Tibial nerve (tissue), 4 donors: ENCODE measurements at regions not wholly inside any gene's neighbourhood (a gene's known extent, or its start where the extent isn't known, plus 50 kb on each side); places are given as distances from the start of the nearest gene placed in this dataset.

ENCODE experiments used
- EP300 ChIP-seq, 2 donors: sonication (generic); formaldehyde crosslinking; IDR thresholded peaks; one replicate each; pipeline ENCODE4 v1.6.1; 2017; ENCODE audit warnings: antibody characterized with exemption in 2 of 2, mild to moderate bottlenecking in 1 of 2
- POLR2A ChIP-seq, 2 donors: fragments of 450-650 bp; IDR thresholded peaks; one replicate each; pipeline ENCODE4 v1.6.1; 2017; ENCODE audit warnings: antibody characterized with exemption in 2 of 2, mild to moderate bottlenecking in 2 of 2, moderate library complexity in 2 of 2
- TF ChIP-seq, protein P1 (sequence below), 5 experiments: fragments of 200-600 bp in 3 of 5; fragments of 450-650 bp in 2 of 5; sonication (generic) in 3 of 5; IDR thresholded peaks; one replicate each; pipeline ENCODE4 v1.5.1; 2016 to 2019; ENCODE audit warnings: antibody characterized with exemption in 5 of 5, mild to moderate bottlenecking in 3 of 5, moderate library complexity in 2 of 5

DNA sequence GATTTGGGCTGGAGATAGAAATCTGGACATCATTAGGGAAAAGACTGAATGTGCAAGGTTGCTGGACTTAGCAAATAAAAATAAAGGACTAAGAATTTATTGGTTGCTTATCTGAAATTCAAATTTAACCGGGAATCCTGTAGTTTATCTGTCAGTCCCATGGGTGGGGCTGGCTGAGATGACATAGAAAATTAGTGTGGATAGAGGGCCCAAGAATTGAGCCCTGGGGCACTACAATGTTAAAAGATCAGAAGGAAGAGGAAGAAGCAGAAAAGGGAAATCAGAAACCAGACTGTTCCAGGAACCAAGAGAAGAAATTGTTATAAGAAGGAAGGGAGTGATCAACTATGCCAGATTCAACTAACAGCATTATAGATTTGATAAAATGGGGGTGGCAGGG lies 96.7 kb upstream of the CCDC196 start:
- TF ChIP-seq POLR2A (IDR thresholded peaks at IDR 0.05) (no peak), EP300 (IDR thresholded peaks at IDR 0.05) (no peak)
- TF ChIP-seq, protein P1, sequence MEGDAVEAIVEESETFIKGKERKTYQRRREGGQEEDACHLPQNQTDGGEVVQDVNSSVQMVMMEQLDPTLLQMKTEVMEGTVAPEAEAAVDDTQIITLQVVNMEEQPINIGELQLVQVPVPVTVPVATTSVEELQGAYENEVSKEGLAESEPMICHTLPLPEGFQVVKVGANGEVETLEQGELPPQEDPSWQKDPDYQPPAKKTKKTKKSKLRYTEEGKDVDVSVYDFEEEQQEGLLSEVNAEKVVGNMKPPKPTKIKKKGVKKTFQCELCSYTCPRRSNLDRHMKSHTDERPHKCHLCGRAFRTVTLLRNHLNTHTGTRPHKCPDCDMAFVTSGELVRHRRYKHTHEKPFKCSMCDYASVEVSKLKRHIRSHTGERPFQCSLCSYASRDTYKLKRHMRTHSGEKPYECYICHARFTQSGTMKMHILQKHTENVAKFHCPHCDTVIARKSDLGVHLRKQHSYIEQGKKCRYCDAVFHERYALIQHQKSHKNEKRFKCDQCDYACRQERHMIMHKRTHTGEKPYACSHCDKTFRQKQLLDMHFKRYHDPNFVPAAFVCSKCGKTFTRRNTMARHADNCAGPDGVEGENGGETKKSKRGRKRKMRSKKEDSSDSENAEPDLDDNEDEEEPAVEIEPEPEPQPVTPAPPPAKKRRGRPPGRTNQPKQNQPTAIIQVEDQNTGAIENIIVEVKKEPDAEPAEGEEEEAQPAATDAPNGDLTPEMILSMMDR (IDR thresholded peaks at IDR 0.05) = no peak
